K562 (cell line): ENCODE measurements at regions not wholly inside any gene's neighbourhood (a gene's known extent, or its start where the extent isn't known, plus 50 kb on each side); places are given as distances from the start of the nearest gene placed in this dataset.

Experiments
- ATAC-seq: fragments of 200-7000 bp; cut with Tn5 transposase; 3 replicates; pipeline ENCODE4 v1.9.1; 2020; ENCODE audit warnings: moderate library complexity
- BruUV-seq: library from RNA; stranded (reverse); fragments of 400-500 nt; replicated peaks from 2 replicates; lab custom pipeline; 2021; lab: Mats Ljungman, UMichigan
- CTCF ChIA-PET: fragments of 300-600 bp; formaldehyde crosslinking; extraction: SDS; loops from one replicate; lab custom pipeline; 2021; ENCODE audit warnings: low intra/inter-chr PET ratio; lab: Yijun Ruan, JAX
- POLR2A ChIA-PET: fragments of 300-600, 350-650 bp; sonication (Branson Sonifier 250); formaldehyde crosslinking; extraction: SDS; loops from one replicate; lab custom pipeline; 2021; ENCODE audit warnings: antibody characterized with exemption, inconsistent platforms; lab: Yijun Ruan, JAX
- DNase-seq, 4 experiments: peaks; one replicate each; pipeline versions ENCODE4 v3.0.0 to v3.0.0-alpha.2; 2011 to 2018; ENCODE audit warnings: low spot score in 3 of 4, mixed read lengths in 3 of 4; ENCODE audit errors: extremely low read depth in 1 of 4
- FAIRE-seq: peaks from 2 replicates; lab custom pipeline; 2011; peaks lifted over from hg19 to GRCh38; lab: Jason Lieb, UNC
- H2AFZ ChIP-seq: 2 replicates; pipeline ENCODE4 v1.6.0; 2011; ENCODE audit warnings: low read depth, low read length, control low read depth, inconsistent platforms
- H3K27ac ChIP-seq: fragments of 200-600 bp; 3 replicates; pipeline ENCODE4 v1.8.0; 2011; ENCODE audit warnings: low read depth, mild to moderate bottlenecking, control low read depth, inconsistent platforms, low read length, moderate library complexity, mixed read lengths; ENCODE audit errors: extremely low read depth
- H3K27me3 ChIP-seq, 2 experiments: fragments of 300-600 bp in 1 of 2; 2 replicates in 1 of 2; 3 replicates in 1 of 2; pipeline versions ENCODE4 v1.6.0 to v1.8.0; 2011; ENCODE audit warnings: inconsistent platforms in 2 of 2, low read length in 2 of 2, mild to moderate bottlenecking in 1 of 2, mixed read lengths in 1 of 2, moderate library complexity in 1 of 2; ENCODE audit not compliant: control insufficient read depth in 2 of 2, insufficient read depth in 2 of 2
- H3K36me3 ChIP-seq: fragments of 300-600 bp; 3 replicates; pipeline ENCODE4 v1.8.0; 2011; ENCODE audit warnings: mild to moderate bottlenecking, low read length, inconsistent platforms; ENCODE audit not compliant: control insufficient read depth, insufficient read depth
- H3K4me1 ChIP-seq, 2 experiments: fragments of 200-600 bp in 1 of 2; replicated peaks in 1 of 2; 2 replicates in 1 of 2; 3 replicates in 1 of 2; pipeline versions ENCODE4 v1.5.1 to v1.8.0; 2011; ENCODE audit warnings: inconsistent platforms in 2 of 2, low read length in 2 of 2, mild to moderate bottlenecking in 1 of 2, mixed read lengths in 1 of 2, moderate library complexity in 1 of 2; ENCODE audit not compliant: control insufficient read depth in 2 of 2, insufficient read depth in 2 of 2
- H3K4me2 ChIP-seq: 2 replicates; pipeline ENCODE4 v1.6.1; 2011; ENCODE audit warnings: low read length, control low read depth, inconsistent platforms, mixed read lengths; ENCODE audit not compliant: insufficient read depth
- H3K4me3 ChIP-seq: fragments of 200-600 bp; sonication (generic), shearing (Covaris generic); 2 replicates; pipeline ENCODE4 v1.5.1; 2016; ENCODE audit warnings: control low read depth, inconsistent platforms
- H3K79me2 ChIP-seq: fragments of 200-600 bp; 3 replicates; pipeline ENCODE4 v1.8.0; 2011; ENCODE audit warnings: low read length, inconsistent platforms; ENCODE audit not compliant: control insufficient read depth, insufficient read depth
- H3K9ac ChIP-seq, 2 experiments: 2 replicates each; pipeline versions ENCODE4 v1.6.0 to v1.6.1; 2011; ENCODE audit warnings: low read depth in 2 of 2, low read length in 2 of 2, control low read depth in 1 of 2, inconsistent platforms in 1 of 2, mild to moderate bottlenecking in 1 of 2, mixed read lengths in 1 of 2; ENCODE audit not compliant: insufficient read depth in 1 of 2
- H3K9me1 ChIP-seq: one replicate; pipeline ENCODE4 v1.6.0; 2011; ENCODE audit warnings: inconsistent platforms, mild to moderate bottlenecking, low read length, moderate library complexity; ENCODE audit not compliant: control insufficient read depth, insufficient read depth
- H3K9me3 ChIP-seq: replicated peaks from 2 replicates; pipeline ENCODE4 v1.5.1; 2011; ENCODE audit warnings: low read depth, low read length, inconsistent platforms; ENCODE audit not compliant: control insufficient read depth, insufficient read depth
- H4K20me1 ChIP-seq: replicated peaks from 2 replicates; pipeline ENCODE4 v1.6.1; 2011; ENCODE audit warnings: low read length, inconsistent platforms, mixed read lengths; ENCODE audit not compliant: control insufficient read depth, insufficient read depth
- ATF4 ChIP-seq: fragments of 450-650 bp; formaldehyde crosslinking; IDR thresholded peaks from 2 replicates; pipeline ENCODE4 v1.4.0; 2022; ENCODE audit warnings: mild to moderate bottlenecking, moderate library complexity
- CBX8 ChIP-seq: fragments of 200-600 bp; sonication (generic); IDR thresholded peaks from 2 replicates; pipeline ENCODE4 v1.6.1; 2012; ENCODE audit warnings: borderline replicate concordance, mixed run types, low read depth, mild to moderate bottlenecking, moderate library complexity, mixed read lengths, low read length, control low read depth, inconsistent platforms; ENCODE audit not compliant: poor library complexity, severe bottlenecking; ENCODE audit errors: extremely low read depth
- HNRNPUL1 ChIP-seq: fragments of 200-400 bp; formaldehyde crosslinking; IDR thresholded peaks from 2 replicates; pipeline ENCODE4 v1.6.1; 2017; ENCODE audit warnings: low read length
- JUN ChIP-seq, 2 experiments: sonication (generic) in 1 of 2; formaldehyde crosslinking in 1 of 2; IDR thresholded peaks; 2 replicates each; pipeline versions ENCODE4 v1.6.1 to v1.8.0; 2012 to 2022; ENCODE audit warnings: borderline replicate concordance in 2 of 2, mild to moderate bottlenecking in 2 of 2, improper control_type of control experiment in 1 of 2, low read depth in 1 of 2, low read length in 1 of 2, missing genetic modification reagents in 1 of 2
- MAX ChIP-seq: sonication (generic); formaldehyde crosslinking; IDR thresholded peaks from 2 replicates; pipeline ENCODE4 v1.9.0; 2022; ENCODE audit warnings: mild to moderate bottlenecking, missing genetic modification reagents
- PYGO2 ChIP-seq: fragments of 450-650 bp; IDR thresholded peaks from 2 replicates; pipeline ENCODE4 v1.6.1; 2016; ENCODE audit warnings: mild to moderate bottlenecking, missing genetic modification characterization, moderate library complexity, missing compliant biosample characterization
- SRSF1 ChIP-seq: fragments of 200-400 bp; formaldehyde crosslinking; IDR thresholded peaks from 2 replicates; pipeline ENCODE4 v1.6.1; 2017; ENCODE audit warnings: mild to moderate bottlenecking, low read depth, low read length, moderate library complexity
- ZNF444 ChIP-seq: fragments of 250-450 bp; sonication (Bioruptor Pico); IDR thresholded peaks from 2 replicates; pipeline ENCODE4 v1.4.0; 2020; ENCODE audit warnings: mild to moderate bottlenecking, moderate library complexity
- ZNF668 ChIP-seq: fragments of 250-450 bp; sonication (Bioruptor Pico); IDR thresholded peaks from 2 replicates; pipeline ENCODE4 v1.8.0; 2022; ENCODE audit warnings: mild to moderate bottlenecking, inconsistent platforms
- WGBS: fragments of 100-300 bp; shearing (Covaris generic); methylation state at CpG from one replicate; pipeline ENCODE4 v1.1.6; 2016; ENCODE audit warnings: low coverage, mixed read lengths; ENCODE audit not compliant: insufficient coverage; ENCODE audit errors: missing lambda C conversion rate; 5-methylcytosine and 5-hydroxymethylcytosine counted together
- in situ Hi-C: fragments of 300-500 bp; cut with MboI; formaldehyde crosslinking; loops from 4 replicates; pipeline ENCODE4 v1.15.0; 2018; ENCODE audit warnings: inconsistent platforms, mixed read lengths
- intact Hi-C: fragments of 100-400 bp; cut with micrococcal nuclease; formaldehyde crosslinking; loops from 2 replicates; pipeline ENCODE4 v1.14.2; 2022

- ChIA-PET CTCF (no interaction called here), POLR2A (interaction anchor here (0.6 kb wide), 1 partner anchor 55 kb away, joined by 3 read pairs; no protein-coding TSS in a partner anchor)
- Histone ChIP-seq H3K9ac (no peak overlapping the region), H3K27me3 (no peaks in the 10 kb centered on the region; a peak in 1 of 5 replicates), H3K36me3 (no peaks in the 10 kb centered on the region), H2AFZ (no peak overlapping the region), H3K9me1 (no peaks in the 10 kb centered on the region)
- in situ Hi-C loops (no loop called here), intact Hi-C loops (no loop called here)
- no TSS peak for BruUV-seq
- TF ChIP-seq ZNF444 (no peak), ZNF668 (CRISPR knock-in tag) (no peak), HNRNPUL1 (no peak), JUN (IDR thresholded peaks at IDR 0.05; ENCODE audit: borderline replicate concordance, low read depth, low read length) (no peak), JUN (CRISPR knock-in tag; IDR thresholded peaks at IDR 0.05; ENCODE audit: borderline replicate concordance) (no peak), SRSF1 (no peak), MAX (CRISPR knock-in tag) (no peak), ATF4 (CRISPR knock-in tag) (no peak), CBX8 (no peak), PYGO2 (tag) (no peak)
- TF ChIP-seq, all 486 proteins: peak for 0
- Histone ChIP-seq H3K79me2 (no peaks in the 10 kb centered on the region), H4K20me1 (no peaks in the 10 kb centered on the region; the same call in 1 of the 2 replicates), H3K27ac (no peak overlapping the region), H3K4me3 (no peak overlapping the region), H3K9me3 (no peaks in the 10 kb centered on the region), H3K4me1 (no peaks in the 10 kb centered on the region), H3K4me2 (no peak overlapping the region)
- ATAC-seq (no peak), DNase-seq (no peak), FAIRE-seq (no peak)
- 3% methylated on average over 4 of the region's 4 CpGs for WGBS
Measured at GRCh38 chr5:4987431-4987830, 152.7 kb upstream of the ADAMTS16 start.
